ENCODE measurements at regions not wholly inside any gene's neighbourhood (a gene's known extent, or its start where the extent isn't known, plus 50 kb on each side); places are given as distances from the start of the nearest gene placed in this dataset.

- Histone ChIP-seq H3K4me3 (ENCODE audit: low read length) (no peak overlapping the region), H3K27me3 (ENCODE audit: low read length) (no peaks in the 10 kb centered on the region), H2AFZ (ENCODE audit: low read length) (no peak overlapping the region), H3K79me2 (ENCODE audit: low read length) (no peaks in the 10 kb centered on the region), H3K36me3 (ENCODE audit: low read depth, low read length) (no peaks in the 10 kb centered on the region), H3K4me2 (ENCODE audit: low read length) (no peak overlapping the region), H3K9me3 (ENCODE audit: low read length) (no peaks in the 10 kb centered on the region), H3K9me2 (replicated peaks; ENCODE audit: low read length) (no peaks in the 10 kb centered on the region), H3F3A (ENCODE audit: low read length, unreplicated experiment) (no peaks in the 10 kb centered on the region), H3K27ac (ENCODE audit: low read length) (no peak overlapping the region), H3K4me1 (ENCODE audit: insufficient read depth, low read length) (no peaks in the 10 kb centered on the region), H4K20me1 (ENCODE audit: low read length) (no peaks in the 10 kb centered on the region), H3K9ac (ENCODE audit: low read length) (no peak overlapping the region)
- intact Hi-C loops (cut with micrococcal nuclease) = no loop called here
- ATAC-seq = no peak
- DNase-seq = no peak
- ChIA-PET CTCF (no interaction called here), POLR2A (ENCODE audit: unreplicated experiment) (no interaction called here)
- TF ChIP-seq CTCF (conservative IDR thresholded peaks at IDR 0.05; ENCODE audit: low read depth, low read length) (no peak), EZH2 (IDR thresholded peaks at IDR 0.05; ENCODE audit: low read length, unreplicated experiment) (no peak), EZH2phosphoT487 (IDR thresholded peaks at IDR 0.05; ENCODE audit: borderline replicate concordance, low read length) (no peak)
- no TSS peak for BruUV-seq (replicated peaks)
These were observed 78.8 kb upstream of the TNFAIP3 start for GRCh38 chr6:137788248-137788647.

GRCh38 chr6:137791281-137792159 is 75.5 kb upstream of the TNFAIP3 start:
- Histone ChIP-seq H4K20me1 (ENCODE audit: low read length) (no peaks in the 10 kb centered on the region), H2AFZ (ENCODE audit: low read length) (no peak overlapping the region), H3K9ac (ENCODE audit: low read length) (no peak overlapping the region), H3K27ac (ENCODE audit: low read length) (no peak overlapping the region), H3K9me2 (replicated peaks; ENCODE audit: low read length) (no peaks in the 10 kb centered on the region), H3K36me3 (ENCODE audit: low read depth, low read length) (no peaks in the 10 kb centered on the region), H3K4me2 (ENCODE audit: low read length) (no peak overlapping the region), H3K4me3 (ENCODE audit: low read length) (no peak overlapping the region), H3K9me3 (ENCODE audit: low read length) (no peaks in the 10 kb centered on the region), H3K4me1 (ENCODE audit: insufficient read depth, low read length) (no peaks in the 10 kb centered on the region), H3K27me3 (ENCODE audit: low read length) (no peaks in the 10 kb centered on the region), H3K79me2 (ENCODE audit: low read length) (no peaks in the 10 kb centered on the region), H3F3A (ENCODE audit: low read length, unreplicated experiment) (no peaks in the 10 kb centered on the region)
- CTCF ChIA-PET = no interaction called here
- BruUV-seq (replicated peaks) = no TSS peak
- intact Hi-C loops (cut with micrococcal nuclease) = no loop called here
- POLR2A ChIA-PET (ENCODE audit: unreplicated experiment) = no interaction called here
- ATAC-seq (no peak), DNase-seq (no peak)
- no peak for TF ChIP-seq EZH2 (IDR thresholded peaks at IDR 0.05; ENCODE audit: low read length, unreplicated experiment)
- no peak for TF ChIP-seq EZH2phosphoT487 (IDR thresholded peaks at IDR 0.05; ENCODE audit: borderline replicate concordance, low read length)
- TF ChIP-seq CTCF (conservative IDR thresholded peaks at IDR 0.05; ENCODE audit: low read depth, low read length) = no peak

Measured in PC-3 (cell line).